Neural crest cell (in vitro differentiated cells): ENCODE measurements at regions not wholly inside any gene's neighbourhood (a gene's known extent, or its start where the extent isn't known, plus 50 kb on each side); places are given as distances from the start of the nearest gene placed in this dataset.

Experiments
- DNase-seq: peaks from one replicate; pipeline ENCODE4 v3.0.0; 2021; ENCODE audit warnings: low read depth, mixed read lengths, low spot score
- H3K27ac Mint-ChIP-seq: one replicate; pipeline ENCODE4 v1.8.0; 2021; ENCODE audit warnings: mild to moderate bottlenecking, mixed read lengths; ENCODE audit not compliant: unreplicated experiment
- H3K27me3 Mint-ChIP-seq: 2 replicates; pipeline ENCODE4 v1.8.0; 2021; ENCODE audit warnings: low read depth, mild to moderate bottlenecking, mixed read lengths
- H3K36me3 Mint-ChIP-seq: 2 replicates; pipeline ENCODE4 v1.8.0; 2021; ENCODE audit warnings: low read depth, mild to moderate bottlenecking, mixed read lengths
- H3K4me1 Mint-ChIP-seq: 2 replicates; pipeline ENCODE4 v1.8.0; 2021; ENCODE audit warnings: mixed read lengths
- H3K4me3 Mint-ChIP-seq: one replicate; pipeline ENCODE4 v1.8.0; 2021; ENCODE audit warnings: mild to moderate bottlenecking, mixed read lengths
- H3K9me3 Mint-ChIP-seq: 2 replicates; pipeline ENCODE4 v1.8.0; 2021; ENCODE audit warnings: mixed read lengths
- TF ChIP-seq, protein P1 (sequence below): fragments of 200-600 bp; sonication (generic); conservative IDR thresholded peaks from 2 replicates; pipeline ENCODE4 v1.5.0; 2021; ENCODE audit warnings: antibody characterized with exemption, mild to moderate bottlenecking

DNA sequence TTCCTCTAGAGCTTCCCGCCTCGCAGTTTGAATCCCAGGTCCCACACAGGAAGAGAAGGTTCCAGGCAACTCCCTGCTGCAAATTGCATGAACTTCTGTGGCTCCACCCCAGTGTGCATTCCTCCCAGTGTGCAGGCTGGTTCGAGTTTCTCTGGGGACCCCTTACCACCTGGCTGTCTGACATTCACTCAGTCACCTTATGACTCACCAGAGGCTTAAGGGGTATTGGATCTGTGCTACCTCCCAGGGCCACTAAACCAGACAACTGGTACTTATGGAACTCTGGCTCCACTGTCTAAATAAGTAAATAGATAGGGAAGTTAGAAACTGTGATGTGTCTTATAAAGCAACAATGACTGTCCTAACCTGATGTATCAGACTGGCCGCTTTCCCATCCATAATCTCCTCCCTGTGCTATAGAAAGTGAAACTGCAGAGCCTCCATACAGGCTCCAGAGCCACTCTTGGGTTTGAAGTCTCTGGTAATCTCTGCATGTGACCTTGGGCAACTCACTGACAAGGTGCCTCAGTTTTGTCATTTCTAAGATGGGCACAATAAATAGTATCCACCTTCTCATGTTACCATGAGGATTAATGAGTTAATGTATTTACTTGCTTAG is 720.6 kb downstream of the SEMA5A start:
- Mint-ChIP-seq H3K27me3 (no peaks in the 10 kb centered on the region), H3K27ac (peak overlapping the region; percentile 12), H3K9me3 (peaks cover 13% of the 10 kb centered on the region), H3K36me3 (peaks cover 12% of the 10 kb centered on the region), H3K4me3 (no peak overlapping the region), H3K4me1 (peaks cover 31% of the 10 kb centered on the region)
- TF ChIP-seq, protein P1, sequence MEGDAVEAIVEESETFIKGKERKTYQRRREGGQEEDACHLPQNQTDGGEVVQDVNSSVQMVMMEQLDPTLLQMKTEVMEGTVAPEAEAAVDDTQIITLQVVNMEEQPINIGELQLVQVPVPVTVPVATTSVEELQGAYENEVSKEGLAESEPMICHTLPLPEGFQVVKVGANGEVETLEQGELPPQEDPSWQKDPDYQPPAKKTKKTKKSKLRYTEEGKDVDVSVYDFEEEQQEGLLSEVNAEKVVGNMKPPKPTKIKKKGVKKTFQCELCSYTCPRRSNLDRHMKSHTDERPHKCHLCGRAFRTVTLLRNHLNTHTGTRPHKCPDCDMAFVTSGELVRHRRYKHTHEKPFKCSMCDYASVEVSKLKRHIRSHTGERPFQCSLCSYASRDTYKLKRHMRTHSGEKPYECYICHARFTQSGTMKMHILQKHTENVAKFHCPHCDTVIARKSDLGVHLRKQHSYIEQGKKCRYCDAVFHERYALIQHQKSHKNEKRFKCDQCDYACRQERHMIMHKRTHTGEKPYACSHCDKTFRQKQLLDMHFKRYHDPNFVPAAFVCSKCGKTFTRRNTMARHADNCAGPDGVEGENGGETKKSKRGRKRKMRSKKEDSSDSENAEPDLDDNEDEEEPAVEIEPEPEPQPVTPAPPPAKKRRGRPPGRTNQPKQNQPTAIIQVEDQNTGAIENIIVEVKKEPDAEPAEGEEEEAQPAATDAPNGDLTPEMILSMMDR = no peak
- DNase-seq = no peak

DNA sequence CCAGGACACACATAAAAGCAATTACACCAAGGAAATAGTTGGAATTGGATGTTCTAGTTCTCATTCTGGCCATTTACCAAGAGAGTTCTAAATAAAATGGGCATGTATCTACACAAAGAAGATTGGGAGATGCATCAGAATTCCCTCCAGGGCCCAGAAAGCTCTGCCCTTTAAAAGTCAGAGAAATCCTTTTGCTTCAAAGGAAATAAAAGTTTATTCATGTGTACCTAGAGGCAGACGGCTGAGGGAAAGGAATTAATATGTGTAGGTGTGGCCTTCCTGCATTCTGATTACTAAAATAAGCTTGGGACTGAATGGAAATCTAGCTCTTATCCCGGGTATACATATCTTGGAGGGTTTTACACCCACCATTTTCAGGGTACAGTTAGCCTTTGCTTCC is 719.4 kb downstream of the SEMA5A start:
- Mint-ChIP-seq H3K9me3 (peaks cover 16% of the 10 kb centered on the region), H3K4me3 (no peak overlapping the region), H3K4me1 (peaks cover 43% of the 10 kb centered on the region), H3K36me3 (peaks cover 13% of the 10 kb centered on the region), H3K27ac (peak overlapping the region; percentile 20), H3K27me3 (no peaks in the 10 kb centered on the region)
- DNase-seq = no peak
- TF ChIP-seq, protein P1 = no peak

DNA sequence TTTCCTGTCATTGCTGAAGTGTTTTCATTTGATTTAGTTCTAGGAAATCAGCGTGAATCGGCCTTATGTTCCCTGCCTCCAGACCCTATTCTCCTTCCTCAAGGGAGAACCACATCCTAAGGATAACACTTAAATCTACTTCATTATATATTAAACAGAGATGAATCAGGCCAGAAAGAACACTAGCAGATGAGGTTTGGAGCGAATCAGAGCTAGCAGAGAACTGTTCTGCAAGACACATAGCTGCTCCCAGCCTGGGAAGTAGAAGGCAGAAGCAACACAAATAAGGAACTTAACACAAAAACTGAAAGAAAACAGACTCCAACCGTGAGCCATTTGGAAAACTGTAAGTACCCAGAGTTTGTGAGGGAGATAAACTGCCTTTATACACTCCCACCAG is 718.2 kb downstream of the SEMA5A start:
- no peak for DNase-seq
- H3K27ac Mint-ChIP-seq = peak overlapping the region; percentile 86
- H3K36me3 Mint-ChIP-seq = peaks cover 4% of the 10 kb centered on the region

GRCh38 chr5:8828596-8829322 is 717.1 kb downstream of the SEMA5A start:
- Mint-ChIP-seq H3K36me3 (peaks cover 4% of the 10 kb centered on the region), H3K27me3 (no peaks in the 10 kb centered on the region), H3K9me3 (peaks cover 18% of the 10 kb centered on the region), H3K27ac (peak overlapping the region; percentile 86), H3K4me1 (peaks cover 54% of the 10 kb centered on the region), H3K4me3 (peak overlapping the region; percentile 47)
- TF ChIP-seq, protein P1 = no peak
- DNase-seq = no peak

More for the DNA sequence above, 718.2 kb downstream of the SEMA5A start:
- Mint-ChIP-seq H3K4me1 (peaks cover 54% of the 10 kb centered on the region), H3K9me3 (peaks cover 15% of the 10 kb centered on the region), H3K27me3 (no peaks in the 10 kb centered on the region), H3K4me3 (no peak overlapping the region)
- TF ChIP-seq, protein P1 = no peak

DNA sequence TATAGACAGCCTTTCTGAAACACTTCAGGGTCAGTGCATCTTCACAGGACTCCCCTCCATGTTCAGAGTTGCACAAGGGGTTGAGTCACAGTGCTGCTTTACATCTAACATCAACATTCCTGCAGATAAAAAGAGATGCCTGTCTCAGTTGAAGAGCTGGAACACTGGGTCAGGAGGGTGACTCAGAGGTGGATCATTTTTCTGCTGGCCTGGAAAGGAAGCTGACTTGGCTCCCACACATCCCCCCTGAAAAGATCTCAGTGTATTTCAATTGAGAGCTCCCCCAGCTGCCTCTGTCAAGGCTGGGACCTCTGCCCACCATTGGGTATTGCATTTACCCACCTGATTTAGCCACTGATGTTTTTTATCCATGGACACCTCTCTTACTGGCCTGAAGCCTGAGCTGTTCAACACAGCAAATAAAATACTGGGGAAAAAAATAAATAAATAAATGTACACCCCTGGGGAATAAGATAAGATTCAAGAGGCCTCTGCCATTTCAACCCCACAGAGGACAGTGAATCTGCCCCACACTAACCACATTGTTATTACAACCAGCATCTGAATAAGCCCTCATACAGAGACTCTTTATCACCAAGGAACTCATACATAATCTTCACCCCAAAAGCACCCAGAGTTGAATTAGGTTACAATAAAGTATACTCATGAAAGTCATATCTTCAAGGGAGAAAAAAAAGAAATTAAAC is 716.4 kb downstream of the SEMA5A start:
- H3K4me1 Mint-ChIP-seq = peaks cover 54% of the 10 kb centered on the region
- H3K36me3 Mint-ChIP-seq = peaks cover 4% of the 10 kb centered on the region
- TF ChIP-seq, protein P1 = no peak
- H3K4me3 Mint-ChIP-seq = peak overlapping the region; percentile 10
- peak overlapping the region; percentile 72 for H3K27ac Mint-ChIP-seq
- H3K9me3 Mint-ChIP-seq = peaks cover 20% of the 10 kb centered on the region
- H3K27me3 Mint-ChIP-seq = no peaks in the 10 kb centered on the region
- no peak for DNase-seq
